Endothelial cell of umbilical vein (primary cell): ENCODE measurements at regions not wholly inside any gene's neighbourhood (a gene's known extent, or its start where the extent isn't known, plus 50 kb on each side); places are given as distances from the start of the nearest gene placed in this dataset.

Experiments used
- BruUV-seq: library from RNA; stranded (reverse); fragments of 400-500 nt; replicated peaks from 2 replicates; lab custom pipeline; 2021; lab: Mats Ljungman, UMichigan
- CTCF ChIA-PET: fragments of 300-600, 350-600 bp; sonication (Branson Sonifier 250); formaldehyde crosslinking; loops from one replicate; lab custom pipeline; 2021; ENCODE audit warnings: antibody characterized with exemption, inconsistent platforms; lab: Charles Lee
- POLR2A ChIA-PET: fragments of 300-600, 350-600 bp; sonication (Branson Sonifier 250); formaldehyde crosslinking; loops from one replicate; lab custom pipeline; 2021; ENCODE audit warnings: antibody characterized with exemption, inconsistent platforms; lab: Charles Lee
- DNase-seq: peaks from one replicate; pipeline ENCODE4 v3.0.0-alpha.2; 2011; ENCODE audit warnings: low read depth, low spot score
- FAIRE-seq: peaks from 2 replicates; lab custom pipeline; 2011; peaks lifted over from hg19 to GRCh38; lab: Jason Lieb, UNC
- H2AFZ ChIP-seq: 2 replicates; pipeline ENCODE4 v1.6.0; 2012; ENCODE audit warnings: low read depth, low read length, control low read depth, inconsistent platforms
- H3K27ac ChIP-seq: 2 replicates; pipeline ENCODE4 v1.5.1; 2011; ENCODE audit warnings: low read depth, mild to moderate bottlenecking, control low read depth, low read length, moderate library complexity; ENCODE audit not compliant: insufficient read depth
- H3K27me3 ChIP-seq, 2 experiments: 2 replicates each; pipeline versions ENCODE4 v1.6.0 to v1.6.1; 2011; ENCODE audit warnings: low read length in 2 of 2, mixed read lengths in 1 of 2; ENCODE audit not compliant: control insufficient read depth in 2 of 2, insufficient read depth in 2 of 2
- H3K36me3 ChIP-seq, 2 experiments: 2 replicates in 1 of 2; 3 replicates in 1 of 2; pipeline ENCODE4 v1.5.1; 2011; ENCODE audit warnings: low read length in 2 of 2, mild to moderate bottlenecking in 1 of 2, moderate library complexity in 1 of 2; ENCODE audit not compliant: control insufficient read depth in 2 of 2, insufficient read depth in 2 of 2; ENCODE audit errors: extremely low read depth in 1 of 2
- H3K4me1 ChIP-seq: 3 replicates; pipeline ENCODE4 v1.5.1; 2011; ENCODE audit warnings: mild to moderate bottlenecking, low read length; ENCODE audit not compliant: control insufficient read depth, insufficient read depth; ENCODE audit errors: extremely low read depth
- H3K4me2 ChIP-seq: 2 replicates; pipeline ENCODE4 v1.6.1; 2011; ENCODE audit warnings: low read length, control low read depth, mixed read lengths; ENCODE audit not compliant: insufficient read depth
- H3K4me3 ChIP-seq, 3 experiments: fragments of 200-600 bp in 1 of 3; sonication (generic), shearing (Covaris generic) in 1 of 3; replicated peaks in 1 of 3; 2 replicates each; pipeline ENCODE4 v1.5.1; 2011 to 2016; ENCODE audit warnings: control low read depth in 3 of 3, low read length in 3 of 3, mild to moderate bottlenecking in 2 of 3, inconsistent platforms in 1 of 3, low read depth in 1 of 3, moderate library complexity in 1 of 3; ENCODE audit not compliant: insufficient read depth in 1 of 3
- H3K79me2 ChIP-seq: 2 replicates; pipeline ENCODE4 v1.6.0; 2012; ENCODE audit warnings: low read length, inconsistent platforms; ENCODE audit not compliant: control insufficient read depth, insufficient read depth
- H3K9ac ChIP-seq: replicated peaks from 2 replicates; pipeline ENCODE3; 2011; ENCODE audit warnings: low read length, control low read depth; ENCODE audit not compliant: insufficient read depth; ENCODE audit errors: extremely low read depth
- H3K9me1 ChIP-seq: replicated peaks from 3 replicates; pipeline ENCODE4 v1.6.0; 2011; ENCODE audit warnings: mild to moderate bottlenecking, low read length; ENCODE audit not compliant: control insufficient read depth, insufficient read depth; ENCODE audit errors: extremely low read depth
- H3K9me3 ChIP-seq: replicated peaks from 2 replicates; pipeline ENCODE4 v1.5.1; 2012; ENCODE audit warnings: low read length, inconsistent platforms; ENCODE audit not compliant: control insufficient read depth, insufficient read depth
- H4K20me1 ChIP-seq: replicated peaks from 2 replicates; pipeline ENCODE3; 2011; ENCODE audit warnings: mild to moderate bottlenecking, low read length; ENCODE audit not compliant: control insufficient read depth, insufficient read depth; ENCODE audit errors: extremely low read depth
- CTCF ChIP-seq, 2 donors: IDR thresholded peaks; 1 replicate in 1 of 2; 2 replicates in 1 of 2; pipeline ENCODE4 v1.5.1; 2011; ENCODE audit warnings: low read length in 2 of 2, mild to moderate bottlenecking in 2 of 2, moderate library complexity in 2 of 2, control low read depth in 1 of 2, inconsistent platforms in 1 of 2, low read depth in 1 of 2; ENCODE audit not compliant: insufficient read depth in 1 of 2; ENCODE audit errors: extremely low read depth in 1 of 2
- EZH2 ChIP-seq: IDR thresholded peaks from 2 replicates; pipeline ENCODE4 v1.6.1; 2012; ENCODE audit warnings: borderline replicate concordance, low read depth, mild to moderate bottlenecking, moderate library complexity, low read length, inconsistent platforms; ENCODE audit not compliant: severe bottlenecking
- FOS ChIP-seq: IDR thresholded peaks from 2 replicates; pipeline ENCODE4 v1.6.1; 2011; ENCODE audit warnings: mild to moderate bottlenecking, low read length, moderate library complexity, borderline replicate concordance; ENCODE audit not compliant: insufficient read depth
- GATA2 ChIP-seq: IDR thresholded peaks from 2 replicates; pipeline ENCODE4 v1.7.0; 2011; ENCODE audit warnings: low read depth, mild to moderate bottlenecking, moderate library complexity, mixed read lengths, low read length; ENCODE audit not compliant: insufficient read length, insufficient read depth
- JUN ChIP-seq: IDR thresholded peaks from 2 replicates; pipeline ENCODE4 v1.6.1; 2011; ENCODE audit warnings: borderline replicate concordance, low read depth; ENCODE audit not compliant: insufficient read length, insufficient read depth
- MAX ChIP-seq: IDR thresholded peaks from 2 replicates; pipeline ENCODE4 v1.6.1; 2011; ENCODE audit not compliant: insufficient read depth, insufficient read length
- MYC ChIP-seq: IDR thresholded peaks from one replicate; pipeline ENCODE4 v1.6.1; 2011; ENCODE audit warnings: mild to moderate bottlenecking, low read depth, low read length
- POLR2A ChIP-seq: IDR thresholded peaks from 2 replicates; pipeline ENCODE4 v1.6.1; 2012; ENCODE audit warnings: low read depth, mild to moderate bottlenecking, control low read depth, low read length
- POLR2AphosphoS5 ChIP-seq: IDR thresholded peaks from 2 replicates; pipeline ENCODE4 v1.6.1; 2012; ENCODE audit warnings: low read depth, mild to moderate bottlenecking, control low read depth, low read length, moderate library complexity; ENCODE audit not compliant: insufficient read depth
- dilution Hi-C: fragments of 300-500 bp; cut with MboI; formaldehyde crosslinking; loops from one replicate; pipeline ENCODE4 v1.15.0; 2019; ENCODE audit warnings: low sequenced_read_pairs; ENCODE audit not compliant: extremely low pct_ligation_motif_present
- intact Hi-C: fragments of 100-400 bp; cut with micrococcal nuclease; formaldehyde crosslinking; loops from one replicate; pipeline ENCODE4 v1.10.0; 2022

DNA sequence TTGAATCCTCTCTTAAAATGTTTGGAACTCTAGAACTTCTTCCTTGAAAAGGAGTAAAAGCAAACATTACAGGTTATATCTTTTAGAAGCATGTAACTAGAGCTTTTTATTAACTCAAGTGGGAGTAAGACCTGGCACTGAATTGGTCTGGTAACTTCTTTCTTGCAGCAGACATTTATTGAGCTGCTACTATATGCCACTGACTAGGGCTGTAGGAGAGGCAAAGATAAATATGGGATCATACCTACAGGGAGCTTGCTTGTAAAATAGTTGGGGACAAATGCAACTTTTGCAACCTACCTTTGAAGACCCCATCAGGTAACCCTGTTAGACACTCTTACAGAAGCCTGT, 231.9 kb upstream of the TUT7 start:
- Histone ChIP-seq H3K4me2 (no peak overlapping the region), H3K27ac (no peak overlapping the region), H2AFZ (no peak overlapping the region), H4K20me1 (no peaks in the 10 kb centered on the region), H3K9ac (no peak overlapping the region), H3K9me1 (no peaks in the 10 kb centered on the region), H3K36me3 (no peaks in the 10 kb centered on the region), H3K9me3 (no peaks in the 10 kb centered on the region), H3K4me1 (no peaks in the 10 kb centered on the region), H3K79me2 (no peaks in the 10 kb centered on the region), H3K4me3 (no peak overlapping the region), H3K27me3 (no peaks in the 10 kb centered on the region)
- dilution Hi-C loops (no loop called here), intact Hi-C loops (no loop called here)
- no peak for FAIRE-seq
- POLR2A ChIA-PET = no interaction called here
- DNase-seq = no peak
- TF ChIP-seq MYC (no peak), JUN (no peak), POLR2AphosphoS5 (no peak), POLR2A (no peak), MAX (no peak), EZH2 (no peak), FOS (no peak), GATA2 (no peak), CTCF (IDR thresholded peaks at IDR 0.05; ENCODE audit: extremely low read depth in 1 of 2, insufficient read depth in 1 of 2, low read depth in 1 of 2, low read length in 2 of 2) (no peak)
- BruUV-seq = no TSS peak
- CTCF ChIA-PET = no interaction called here
